T47D (cell line): ENCODE measurements at regions not wholly inside any gene's neighbourhood (a gene's known extent, or its start where the extent isn't known, plus 50 kb on each side); places are given as distances from the start of the nearest gene placed in this dataset.

ENCODE experiments used
- DNase-seq, 2 experiments: peaks; one replicate each; pipeline versions ENCODE4 v3.0.0 to v3.0.0-alpha.2; 2011 to 2012; ENCODE audit warnings: low read depth in 1 of 2, low spot score in 1 of 2
- JUND ChIP-seq: IDR thresholded peaks from 2 replicates; pipeline ENCODE4 v1.6.1; 2012; ENCODE audit warnings: low read depth
- in situ Hi-C: cut with HindIII; loops from 2 replicates; pipeline ENCODE4 v1.10.0; 2016; ENCODE audit warnings: low sequenced_read_pairs, low pct_unique_long_range_greater_than_20kb

DNA sequence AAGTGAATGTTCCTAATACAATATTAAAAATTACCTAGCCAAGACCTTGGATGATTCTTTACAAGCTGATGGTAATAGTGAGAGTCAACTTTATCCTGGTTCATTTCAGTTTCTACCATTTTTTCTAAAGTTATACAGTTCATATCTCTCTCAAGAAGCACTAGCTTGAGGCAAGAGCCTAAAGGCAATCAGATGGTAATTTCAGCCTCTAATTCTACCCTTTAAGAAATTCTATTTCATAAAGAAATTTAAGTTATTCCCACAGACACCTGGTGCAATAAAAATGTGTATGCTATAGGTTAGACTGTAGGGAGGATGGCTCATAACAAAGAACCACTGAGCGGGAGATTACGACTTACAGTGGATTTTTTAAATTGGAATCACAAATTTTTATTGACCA is 984.2 kb upstream of the ADGRL3 start:
- DNase-seq, result no peak
- in situ Hi-C loops, result no loop called here

DNA sequence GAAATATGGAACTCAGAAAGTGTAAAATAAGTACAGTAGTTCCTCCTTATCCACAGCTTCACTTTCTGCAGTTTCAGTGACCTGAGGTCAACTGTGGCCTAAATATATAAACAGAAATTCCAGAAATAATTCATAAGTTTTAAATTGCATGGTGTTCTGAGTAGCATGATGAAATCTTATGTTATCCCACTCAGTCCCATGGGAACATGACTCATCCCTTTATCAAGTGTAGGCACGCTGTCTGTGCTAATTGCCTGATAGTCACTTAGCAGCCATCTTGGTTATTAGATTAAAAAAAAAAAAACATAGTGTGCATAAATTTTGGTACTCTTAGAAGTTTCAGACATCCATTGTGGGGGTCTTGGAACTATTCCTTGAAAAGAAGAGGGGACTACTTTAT is 983.4 kb upstream of the ADGRL3 start:
- in situ Hi-C loops, result no loop called here
- DNase-seq, result no peak
- no peak for TF ChIP-seq JUND

More for the DNA sequence above, 984.2 kb upstream of the ADGRL3 start:
- no peak for TF ChIP-seq JUND

DNA sequence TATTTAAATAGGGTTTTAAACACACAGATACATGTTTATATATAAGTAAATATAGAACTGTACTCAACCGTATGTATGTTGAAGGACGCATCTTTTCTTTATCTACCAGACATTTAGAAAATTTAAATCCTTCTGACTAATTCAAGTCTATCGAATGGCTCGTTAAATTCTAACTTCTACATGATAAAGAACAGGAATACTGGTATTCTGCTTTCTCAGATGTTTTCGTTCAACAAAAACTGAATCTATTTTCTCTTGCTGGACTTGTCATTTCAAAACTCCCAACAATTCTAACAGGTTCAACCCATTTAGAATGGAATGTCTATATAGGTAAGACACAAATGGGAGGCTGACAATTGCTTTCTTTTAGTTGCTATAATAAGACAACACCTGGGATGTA is 978.3 kb upstream of the ADGRL3 start:
- DNase-seq, result no peak

DNA sequence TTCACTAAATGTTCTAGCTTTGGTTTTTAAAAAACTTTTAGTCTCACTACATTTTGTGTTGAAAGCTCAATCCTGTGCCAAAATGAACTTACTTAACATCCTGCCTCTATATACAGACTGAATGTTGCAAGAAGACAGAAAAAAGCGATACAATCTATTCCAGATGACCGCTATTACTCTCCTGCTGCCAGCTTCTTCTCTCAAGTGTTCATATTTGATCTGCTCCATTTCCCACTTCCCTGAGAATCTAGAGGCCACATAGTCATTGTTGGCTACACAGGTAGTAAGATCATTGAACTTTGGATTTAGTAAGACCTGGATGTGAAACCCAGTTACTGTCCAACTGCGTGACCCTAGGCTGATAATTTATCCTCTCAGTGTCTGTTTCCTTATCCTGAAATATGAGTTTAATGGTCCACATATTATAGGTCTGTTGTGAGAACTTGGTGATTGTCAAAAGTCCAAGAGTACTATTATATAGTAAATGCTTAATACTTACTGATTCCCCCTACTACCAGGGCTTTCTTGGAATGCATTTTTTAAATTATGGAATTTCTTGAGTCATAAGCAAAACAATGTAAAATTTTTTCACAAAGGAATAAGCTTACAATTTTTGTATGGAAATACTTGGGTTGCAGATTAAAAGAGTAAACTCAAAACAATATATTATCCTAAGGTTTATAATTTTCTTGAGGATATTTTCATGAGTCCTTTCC is 976.8 kb upstream of the ADGRL3 start:
- TF ChIP-seq JUND, result no peak
- DNase-seq, result no peak
- in situ Hi-C loops, result no loop called here

More for the DNA sequence above, 978.3 kb upstream of the ADGRL3 start:
- TF ChIP-seq JUND, result no peak
- in situ Hi-C loops, result no loop called here

DNA sequence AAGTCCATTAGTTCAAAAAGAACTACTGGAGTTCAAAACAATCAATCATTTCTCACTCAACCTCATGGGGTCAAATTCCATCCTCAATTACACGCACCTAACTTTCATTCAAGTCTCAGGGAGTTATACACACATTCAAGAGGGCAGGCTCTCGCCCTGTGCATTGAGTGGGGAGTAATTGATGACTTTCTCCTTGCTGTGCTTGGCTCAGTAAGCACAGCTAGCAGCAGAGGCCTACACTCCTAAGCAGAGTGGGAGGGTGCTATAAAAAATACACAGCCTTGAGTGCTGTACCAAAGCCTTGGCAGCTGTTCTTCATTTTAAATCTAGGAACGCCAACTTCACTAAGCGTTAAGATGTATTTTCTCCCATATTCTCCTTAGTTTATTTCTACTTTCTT is 958.3 kb upstream of the ADGRL3 start:
- no peak for TF ChIP-seq JUND
- in situ Hi-C loops, result no loop called here
- no peak for DNase-seq

DNA sequence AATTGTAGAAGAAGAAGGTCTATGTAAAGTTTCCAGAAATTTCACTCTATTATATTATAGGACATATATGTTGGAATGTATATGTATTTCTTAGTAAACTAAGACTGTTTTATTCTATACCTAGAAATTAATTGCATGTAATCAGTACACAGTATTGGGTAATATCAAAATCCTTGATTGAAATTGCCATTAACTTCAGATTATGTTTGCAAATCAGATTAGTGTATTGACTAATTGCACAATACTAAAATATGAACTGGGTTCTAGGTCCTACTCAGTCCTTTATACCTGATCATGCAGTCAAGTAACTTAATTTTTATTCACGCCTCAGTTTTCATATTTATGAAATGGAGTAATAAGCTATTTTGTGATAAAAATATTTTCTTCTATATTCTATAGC is 950.3 kb upstream of the ADGRL3 start:
- DNase-seq, result no peak
- in situ Hi-C loops, result no loop called here
- TF ChIP-seq JUND, result no peak

DNA sequence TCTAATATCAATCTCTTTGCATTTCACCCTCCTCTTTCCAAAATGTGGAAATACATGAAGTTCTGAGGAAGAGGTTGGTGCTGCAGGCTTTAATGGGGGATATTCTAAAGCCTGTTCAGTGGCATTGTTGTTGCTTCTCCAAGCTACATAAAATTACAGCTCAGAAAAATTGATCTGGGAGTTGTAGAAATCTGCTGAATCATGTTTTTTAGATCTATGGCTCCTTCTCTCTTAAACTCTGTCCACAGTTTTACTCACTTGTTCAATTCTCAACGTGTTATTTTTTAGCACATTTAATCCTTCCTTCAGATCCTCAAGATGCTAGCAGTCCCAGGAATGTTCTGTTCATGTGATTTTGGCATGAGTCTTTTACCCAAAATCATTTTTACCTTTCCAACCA is 949.5 kb upstream of the ADGRL3 start:
- in situ Hi-C loops, result no loop called here
- TF ChIP-seq JUND, result no peak
- no peak for DNase-seq

DNA sequence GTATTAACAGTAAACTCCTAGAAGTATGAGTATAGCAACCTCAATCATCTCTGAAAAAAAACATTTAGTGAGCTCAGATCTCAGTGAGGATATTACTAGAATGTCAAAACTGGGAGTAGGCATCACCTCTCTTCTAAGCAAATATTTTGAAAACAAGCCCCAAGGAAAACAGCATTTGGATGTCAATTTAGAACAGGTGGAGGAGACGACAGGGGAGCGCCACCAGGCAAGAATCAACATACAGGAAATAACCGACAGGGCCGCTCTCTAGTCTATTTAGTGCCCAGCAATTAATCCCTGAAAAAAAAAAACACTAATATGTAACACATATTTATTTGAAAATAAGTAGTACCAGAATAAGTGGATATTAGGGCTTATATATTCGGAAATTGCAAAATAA is 940.3 kb upstream of the ADGRL3 start:
- DNase-seq, result no peak
- in situ Hi-C loops, result no loop called here

DNA sequence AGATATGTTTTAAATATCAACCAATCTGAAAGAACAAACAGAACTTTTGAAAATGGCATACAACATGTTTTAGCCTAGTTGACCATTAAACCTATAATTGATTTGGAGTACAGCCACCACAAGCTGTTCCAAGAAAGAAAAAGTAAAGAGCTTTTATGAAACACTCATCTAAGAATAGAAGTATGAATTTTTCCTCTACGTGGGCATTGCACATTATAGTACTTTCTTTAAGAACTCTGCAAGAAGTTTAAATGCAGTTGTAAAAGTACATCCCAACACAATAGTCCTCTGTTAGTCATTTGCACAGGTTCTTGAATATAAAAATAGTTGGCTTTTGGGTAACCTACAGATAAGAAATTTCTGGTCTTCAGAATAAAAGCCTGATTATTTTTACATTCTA is 933.6 kb upstream of the ADGRL3 start:
- in situ Hi-C loops, result no loop called here
- no peak for DNase-seq
- TF ChIP-seq JUND, result no peak

More for the DNA sequence above, 940.3 kb upstream of the ADGRL3 start:
- TF ChIP-seq JUND, result no peak

DNA sequence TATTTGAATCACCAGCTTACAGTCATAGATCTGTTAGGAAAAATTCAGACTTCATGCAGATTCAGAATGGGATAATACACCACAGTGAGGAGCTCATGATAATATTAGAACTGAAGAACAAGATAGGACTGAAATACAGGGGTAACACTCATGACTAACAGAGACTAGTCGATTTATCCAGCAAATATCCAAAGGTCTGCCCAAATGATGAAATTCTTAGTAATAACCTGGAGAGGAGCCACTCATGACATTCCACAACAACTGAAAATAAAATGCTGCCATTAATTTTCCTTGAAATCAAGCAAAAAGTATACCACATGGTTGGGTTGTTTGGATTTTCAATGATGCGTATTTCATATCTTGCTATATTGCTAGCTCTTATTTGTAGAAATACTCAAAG is 903.7 kb upstream of the ADGRL3 start:
- in situ Hi-C loops, result no loop called here
- no peak for TF ChIP-seq JUND
- no peak for DNase-seq

DNA sequence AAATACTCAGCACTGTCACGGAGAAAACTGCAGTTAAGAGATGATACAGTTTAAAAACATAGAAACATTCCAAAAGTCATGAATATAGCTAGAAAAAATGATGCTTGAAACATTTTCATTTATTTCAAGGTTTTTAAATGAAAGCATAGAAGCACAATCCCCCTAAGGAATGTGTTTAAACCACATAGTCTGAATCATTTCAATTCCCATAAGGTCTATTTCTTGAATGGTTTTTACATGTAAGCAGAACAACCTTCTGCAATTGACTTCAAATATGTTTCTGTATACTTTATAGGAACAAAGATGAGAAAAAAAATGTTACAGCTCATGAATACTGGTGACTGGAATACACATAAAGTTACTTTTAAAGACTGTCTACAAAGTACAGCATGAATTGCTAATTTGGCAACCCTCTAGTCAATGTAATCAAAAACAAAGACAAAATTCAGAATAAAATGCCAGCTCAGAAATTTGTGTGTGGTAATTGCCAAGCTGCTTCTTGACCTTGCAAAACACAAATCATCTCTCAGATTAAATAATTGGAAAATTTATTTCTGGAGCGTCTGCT is 886.4 kb upstream of the ADGRL3 start:
- in situ Hi-C loops, result no loop called here
- no peak for TF ChIP-seq JUND
- no peak for DNase-seq

DNA sequence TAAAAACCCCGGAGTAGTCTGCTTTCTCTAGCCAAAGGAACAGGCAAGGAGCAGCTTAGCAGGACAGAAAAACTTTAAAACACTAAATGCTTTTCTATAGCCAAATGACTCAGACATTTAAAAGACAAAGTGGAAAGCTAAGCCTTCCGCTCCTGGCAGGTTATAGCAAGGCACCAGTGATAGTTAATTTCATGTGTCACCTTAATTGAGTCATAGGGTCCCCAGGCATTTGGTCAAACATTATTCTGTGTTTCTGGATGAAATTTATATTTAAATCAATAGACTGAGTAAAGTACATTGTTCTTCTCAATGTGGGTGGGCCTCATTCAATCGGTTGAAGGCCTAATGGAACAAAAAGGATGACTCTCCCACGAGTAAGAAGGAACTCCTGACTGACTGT is 885.7 kb upstream of the ADGRL3 start:
- DNase-seq, result no peak
- in situ Hi-C loops, result no loop called here
- no peak for TF ChIP-seq JUND

DNA sequence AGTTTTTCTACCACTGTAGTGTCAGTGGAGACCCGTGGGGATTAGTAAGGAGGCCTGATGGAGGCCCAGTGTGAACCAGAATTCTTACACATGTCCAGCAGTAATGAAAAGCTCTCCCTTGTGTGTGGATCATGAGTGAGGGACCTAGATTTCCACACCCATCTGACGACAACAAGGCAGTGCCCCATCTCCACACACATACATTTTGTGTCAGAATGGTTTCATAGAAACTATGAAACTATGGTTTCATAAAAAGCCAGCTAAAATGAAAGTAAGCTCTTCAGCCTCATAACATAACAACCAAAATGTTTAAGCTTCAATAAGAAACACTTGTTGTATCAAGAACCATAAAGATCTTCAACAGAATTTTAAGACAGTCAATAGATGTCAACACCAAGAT is 884.5 kb upstream of the ADGRL3 start:
- no peak for DNase-seq
- in situ Hi-C loops, result no loop called here
- TF ChIP-seq JUND, result no peak

DNA sequence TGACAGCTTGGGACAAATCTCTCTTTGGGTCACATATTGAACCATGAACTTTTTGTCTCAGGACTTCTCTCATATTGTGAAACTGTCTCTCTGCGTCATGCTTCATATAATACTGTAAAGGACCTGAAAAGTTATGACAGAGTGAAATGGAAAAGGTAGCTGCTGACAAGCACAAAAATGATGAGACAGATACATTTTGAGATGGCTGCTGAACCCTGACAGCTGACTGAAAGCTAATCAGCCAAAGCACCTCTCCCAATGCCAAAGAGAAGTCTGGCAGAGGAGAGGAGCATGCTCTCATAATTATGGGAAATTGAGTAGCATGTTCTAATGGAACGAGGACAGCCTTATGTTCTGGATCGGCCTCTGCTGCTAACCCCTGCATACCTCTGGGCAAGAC is 873.4 kb upstream of the ADGRL3 start:
- TF ChIP-seq JUND, result no peak
- in situ Hi-C loops, result no loop called here
- no peak for DNase-seq
